Esophagus mucosa (tissue), 1 donor: ENCODE measurements at regions not wholly inside any gene's neighbourhood (a gene's known extent, or its start where the extent isn't known, plus 50 kb on each side); places are given as distances from the start of the nearest gene placed in this dataset.
"Not testable (repeated sequence)": the region's sequence is repeated elsewhere in the genome, so short reads cannot be mapped to it uniquely, and the experiment has no call there.

Experiments
- ATAC-seq: fragments of 200-7000 bp; cut with Tn5 transposase; one replicate; pipeline ENCODE4 v1.9.1; 2020
- donor health status: DM: yes; HTN: yes; CAD: no.

- ATAC-seq, result no peak
Observed at GRCh38 chr18:22753130-22753831, 179.8 kb upstream of the RBBP8 start.

GRCh38 chr18:22764005-22764404, 169.1 kb upstream of the RBBP8 start:
- not testable (repeated sequence) for ATAC-seq

GRCh38 chr18:22765896-22766295, 167.2 kb upstream of the RBBP8 start:
- ATAC-seq, result no peak

- ATAC-seq, result no peak
Observed at GRCh38 chr18:22767653-22768052, 165.5 kb upstream of the RBBP8 start.

- no peak for ATAC-seq
Observed at GRCh38 chr18:22773944-22774343, 159.2 kb upstream of the RBBP8 start.

GRCh38 chr18:22778996-22779395, 154.1 kb upstream of the RBBP8 start:
- no peak for ATAC-seq

- ATAC-seq, result no peak
Observed at GRCh38 chr18:22783245-22783644, 149.9 kb upstream of the RBBP8 start.

- ATAC-seq, result no peak
Observed at GRCh38 chr18:22783662-22784076, 149.5 kb upstream of the RBBP8 start.

- no peak for ATAC-seq
Observed at GRCh38 chr18:22789052-22789451, 144.1 kb upstream of the RBBP8 start.

- no peak for ATAC-seq
Observed at GRCh38 chr18:22789600-22789999, 143.5 kb upstream of the RBBP8 start.

- no peak for ATAC-seq
Observed at GRCh38 chr18:22790545-22791309, 142.4 kb upstream of the RBBP8 start.

- no peak for ATAC-seq
Observed at GRCh38 chr18:22791310-22791610, 141.9 kb upstream of the RBBP8 start.

GRCh38 chr18:22796113-22796512, 137.0 kb upstream of the RBBP8 start:
- no peak for ATAC-seq

GRCh38 chr18:22800551-22800951, 132.6 kb upstream of the RBBP8 start:
- ATAC-seq, result no peak

- ATAC-seq, result peak; percentile 79
Observed at GRCh38 chr18:22813648-22814328, 119.3 kb upstream of the RBBP8 start.

- peak; percentile 48 for ATAC-seq
Observed at GRCh38 chr18:22814329-22814703, 118.8 kb upstream of the RBBP8 start.

- ATAC-seq, result no peak
Observed at GRCh38 chr18:22816266-22817176, 116.6 kb upstream of the RBBP8 start.

GRCh38 chr18:22817844-22818243, 115.3 kb upstream of the RBBP8 start:
- no peak for ATAC-seq

- ATAC-seq, result no peak
Observed at GRCh38 chr18:22822024-22822423, 111.1 kb upstream of the RBBP8 start.

GRCh38 chr18:22822841-22823508, 110.2 kb upstream of the RBBP8 start:
- no peak for ATAC-seq

- ATAC-seq, result peak; percentile 91
Observed at GRCh38 chr18:22826726-22827125, 106.4 kb upstream of the RBBP8 start.

GRCh38 chr18:22827216-22827615, 105.9 kb upstream of the RBBP8 start:
- no peak for ATAC-seq
